Suppressor macrophage treated with lipopolysaccharide for 1 hour (primary cell): ENCODE measurements at regions not wholly inside any gene's neighbourhood (a gene's known extent, or its start where the extent isn't known, plus 50 kb on each side); places are given as distances from the start of the nearest gene placed in this dataset.
"Not testable (repeated sequence)": the region's sequence is repeated elsewhere in the genome, so short reads cannot be mapped to it uniquely, and the experiment has no call there.

ENCODE experiments used
- DNase-seq, 3 donors: peaks; one replicate each; pipeline ENCODE4 v3.0.0-alpha.2; 2020 to 2022

DNA sequence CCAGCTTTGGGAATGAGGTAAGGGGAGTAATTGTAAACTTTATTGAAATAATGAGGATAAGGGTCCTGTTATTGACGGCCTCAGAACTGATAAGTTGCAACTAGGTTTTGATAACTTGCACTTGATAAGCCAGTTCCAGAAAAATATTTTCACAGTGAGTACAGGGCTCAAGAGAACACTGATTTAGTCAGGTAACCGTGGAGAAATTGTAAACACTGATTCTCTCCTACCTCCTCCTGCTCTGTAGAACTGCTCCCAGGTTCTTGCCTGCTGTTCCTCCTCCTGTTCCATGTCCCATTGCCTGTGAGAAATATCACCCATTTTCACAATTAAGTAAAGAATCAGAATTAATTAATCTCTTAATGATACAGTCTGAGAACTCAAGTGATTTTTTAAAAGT is 55.0 kb upstream of the CXXC4 start:
- no peak for DNase-seq

- no peak for DNase-seq
Measured at GRCh38 chr4:104559502-104559901, 64.8 kb upstream of the CXXC4 start.

DNA sequence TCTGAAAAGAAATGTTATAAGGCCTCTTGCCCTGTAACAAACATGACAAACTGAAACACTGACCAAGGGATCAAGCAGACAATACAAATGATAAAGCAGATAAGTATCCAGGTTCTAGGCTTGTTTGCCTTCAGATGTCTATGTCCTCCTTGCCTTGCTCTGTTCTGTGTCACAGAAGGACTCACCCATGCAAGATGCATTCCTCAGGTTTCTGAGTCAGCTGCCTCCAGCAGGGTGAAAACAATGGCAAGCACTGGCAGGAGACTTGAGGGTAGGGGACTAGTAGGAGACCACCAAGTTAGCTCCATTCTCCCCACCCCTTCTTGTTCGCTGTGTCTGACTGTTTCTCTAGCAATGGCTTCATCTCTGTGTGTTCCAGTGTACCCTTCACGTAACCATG is 76.6 kb upstream of the CXXC4 start:
- DNase-seq, result no peak

- DNase-seq, result no peak
Measured at GRCh38 chr4:104574371-104574770, 79.7 kb upstream of the CXXC4 start.

DNA sequence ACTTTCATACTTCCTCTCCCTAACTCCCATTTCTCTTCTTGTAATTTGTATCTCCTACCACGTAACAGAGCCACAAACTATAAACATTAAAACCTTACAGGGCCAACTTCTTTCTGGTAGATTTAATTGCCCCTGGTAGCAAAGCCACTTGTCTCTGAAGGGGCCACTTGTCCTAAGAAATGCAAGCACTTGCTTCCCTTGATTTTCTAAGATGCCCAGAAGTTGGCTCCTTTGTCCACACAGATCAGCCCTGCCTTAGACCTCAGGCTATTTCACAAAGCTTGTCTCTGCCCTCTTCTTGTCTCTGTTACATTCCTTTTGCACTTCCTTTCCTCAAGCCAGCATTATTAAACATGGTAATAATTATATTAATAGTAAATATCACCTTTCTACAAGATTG is 80.6 kb upstream of the CXXC4 start:
- DNase-seq, result no peak

DNA sequence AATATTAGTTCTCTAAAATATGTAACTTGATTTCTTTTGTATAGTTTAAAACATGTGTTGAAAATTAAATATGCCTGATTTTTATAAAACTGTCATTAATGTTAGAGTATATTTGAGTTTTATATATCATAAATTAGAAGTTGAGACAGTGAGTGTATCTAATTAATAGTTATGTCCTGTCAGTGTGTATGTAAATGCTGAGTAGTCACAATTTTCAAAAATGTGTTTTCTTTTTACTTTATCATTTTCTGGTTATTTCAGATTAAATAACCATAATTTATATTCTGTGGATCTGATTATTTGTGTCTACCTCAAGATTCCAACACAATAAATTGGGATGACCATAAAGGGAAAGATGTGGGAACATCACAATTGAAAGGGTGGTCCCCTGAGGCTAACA is 82.7 kb upstream of the CXXC4 start:
- no peak for DNase-seq

GRCh38 chr4:104581476-104581875 is 86.8 kb upstream of the CXXC4 start:
- not testable (repeated sequence) for DNase-seq

GRCh38 chr4:104582056-104582455 is 87.4 kb upstream of the CXXC4 start:
- DNase-seq, result not testable (repeated sequence)

GRCh38 chr4:104589264-104589868 is 94.7 kb upstream of the CXXC4 start:
- no peak for DNase-seq

DNA sequence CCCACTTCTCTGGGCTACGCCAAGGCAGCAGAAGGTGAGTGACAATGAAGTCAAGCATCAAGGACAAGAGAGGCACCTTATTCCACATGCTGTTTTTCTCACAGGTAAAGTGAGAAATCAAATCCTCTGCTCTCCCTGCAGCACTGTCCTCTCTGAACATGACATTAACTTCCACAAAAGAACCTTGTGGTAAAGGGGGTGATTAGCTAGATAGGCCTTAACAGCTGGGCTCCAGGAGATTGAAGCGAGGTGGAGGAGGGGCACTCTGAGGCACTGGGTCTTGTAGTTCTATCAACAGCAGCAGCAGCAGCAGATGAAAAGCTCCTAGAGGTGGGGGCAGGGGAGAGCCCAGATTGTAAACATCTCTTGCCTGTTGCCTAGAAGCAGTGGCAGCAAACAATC is 96.8 kb upstream of the CXXC4 start:
- DNase-seq, result no peak

GRCh38 chr4:104592183-104592582 is 97.5 kb upstream of the CXXC4 start:
- no peak for DNase-seq

GRCh38 chr4:104593019-104593418 is 98.3 kb upstream of the CXXC4 start:
- no peak for DNase-seq

DNA sequence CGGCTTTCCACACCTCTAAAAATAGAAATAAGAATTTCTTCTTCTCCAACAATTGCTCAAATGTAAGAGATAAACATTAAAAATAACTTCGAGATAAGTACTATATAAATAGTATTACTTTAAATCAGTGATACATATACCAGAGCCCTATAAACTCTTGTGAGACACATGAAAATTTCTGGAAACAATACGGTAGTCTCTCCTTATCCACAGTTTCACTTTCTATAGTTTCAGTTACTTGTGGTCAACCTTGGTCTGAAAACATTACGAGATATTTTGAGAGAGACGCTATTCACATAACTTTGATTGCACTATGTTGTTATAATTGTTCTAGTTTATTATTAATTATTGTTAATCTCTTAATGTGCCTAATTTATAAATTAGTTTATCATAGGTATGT is 101.5 kb upstream of the CXXC4 start:
- DNase-seq, result no peak

DNA sequence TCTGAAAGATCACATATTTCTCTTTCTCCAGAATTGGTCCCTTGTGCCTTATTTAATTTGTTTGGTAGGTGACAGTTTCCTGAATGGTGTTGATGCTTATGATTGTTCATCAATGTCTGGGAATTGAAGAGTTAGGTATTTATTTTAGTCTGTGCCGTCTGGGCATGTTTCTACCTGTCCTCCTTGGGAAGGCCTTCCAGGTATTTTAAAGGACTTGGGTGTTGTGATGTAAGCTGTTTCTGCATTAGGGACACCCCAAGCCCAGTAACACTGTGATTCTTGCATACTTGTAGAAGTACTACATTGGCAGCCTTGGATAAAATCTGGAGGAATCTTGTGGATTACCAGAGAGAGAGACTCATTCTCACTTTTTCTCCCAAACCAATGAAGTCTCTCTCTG is 120.8 kb upstream of the CXXC4 start:
- no peak for DNase-seq

- DNase-seq, result no peak
Measured at GRCh38 chr4:104615926-104616325, 121.2 kb upstream of the CXXC4 start.

- DNase-seq, result no peak
Measured at GRCh38 chr4:104616401-104616820, 121.7 kb upstream of the CXXC4 start.

- no peak for DNase-seq
Measured at GRCh38 chr4:104625706-104626105, 131.0 kb upstream of the CXXC4 start.

GRCh38 chr4:104629601-104630000 is 134.9 kb upstream of the CXXC4 start:
- DNase-seq, result no peak

GRCh38 chr4:104630272-104630671 is 135.6 kb upstream of the CXXC4 start:
- no peak for DNase-seq

GRCh38 chr4:104631000-104631399 is 136.3 kb upstream of the CXXC4 start:
- no peak for DNase-seq

- no peak for DNase-seq
Measured at GRCh38 chr4:104641418-104641817, 146.7 kb upstream of the CXXC4 start.

- no peak for DNase-seq
Measured at GRCh38 chr4:104642521-104642920, 147.8 kb upstream of the CXXC4 start.

- no peak for DNase-seq
Measured at GRCh38 chr4:104643805-104644204, 149.1 kb upstream of the CXXC4 start.

DNA sequence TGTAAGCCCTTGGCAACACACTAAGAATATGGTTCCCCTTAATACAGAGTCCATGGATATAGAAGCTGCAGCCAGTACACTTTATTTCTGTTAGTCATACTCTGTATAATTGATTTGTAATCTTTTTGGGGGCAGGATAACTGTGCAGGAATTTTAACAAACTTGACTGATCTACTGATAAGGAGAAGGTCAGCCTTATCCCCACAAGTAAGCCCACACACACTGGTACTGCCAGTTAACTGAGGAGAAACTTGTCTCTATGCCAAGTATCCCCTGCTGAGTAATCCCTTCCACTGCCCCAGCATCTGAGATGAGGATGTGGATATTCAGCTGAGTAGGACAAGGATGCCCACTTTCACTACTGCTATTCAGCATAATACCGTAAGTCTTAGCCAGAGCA is 154.9 kb upstream of the CXXC4 start:
- DNase-seq, result no peak

DNA sequence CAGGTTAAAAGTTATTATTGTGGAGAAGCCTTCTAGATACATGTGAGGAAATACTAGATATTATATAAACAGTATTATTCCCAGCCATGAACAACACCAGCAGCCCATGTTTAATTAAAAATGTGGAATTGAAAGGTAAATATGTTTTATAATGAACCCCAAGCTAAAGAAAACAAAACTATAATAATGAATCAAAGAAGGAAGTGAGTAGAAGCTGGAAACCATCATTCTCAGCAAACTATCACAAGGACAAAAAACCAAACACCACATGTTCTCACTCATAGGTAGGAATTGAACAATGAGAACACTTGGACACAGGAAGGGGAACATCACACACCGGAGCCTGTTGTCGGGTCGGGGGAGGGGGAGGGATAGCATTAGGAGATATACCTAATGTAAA is 167.6 kb upstream of the CXXC4 start:
- DNase-seq, result not testable (repeated sequence)

- DNase-seq, result no peak
Measured at GRCh38 chr4:104677116-104677515, 182.4 kb upstream of the CXXC4 start.
